22Rv1 (cell line): ENCODE measurements at regions not wholly inside any gene's neighbourhood (a gene's known extent, or its start where the extent isn't known, plus 50 kb on each side); places are given as distances from the start of the nearest gene placed in this dataset.

Source experiments
- H3K27ac ChIP-seq: fragments of 450-650 bp; 2 replicates; pipeline ENCODE4 v1.5.1; 2017
- ZFX ChIP-seq: fragments of 450-650 bp; IDR thresholded peaks from 2 replicates; pipeline ENCODE4 v1.6.1; 2017; ENCODE audit warnings: antibody characterized with exemption, borderline replicate concordance
- TF ChIP-seq, protein P1 (sequence below): fragments of 450-650 bp; IDR thresholded peaks from 2 replicates; pipeline ENCODE4 v1.5.1; 2017; ENCODE audit warnings: mild to moderate bottlenecking

GRCh38 chr5:67343835-67344234 lies 147.2 kb upstream of the CD180 start:
- no peak overlapping the region for H3K27ac ChIP-seq
- no peak for TF ChIP-seq ZFX
- TF ChIP-seq, protein P1, sequence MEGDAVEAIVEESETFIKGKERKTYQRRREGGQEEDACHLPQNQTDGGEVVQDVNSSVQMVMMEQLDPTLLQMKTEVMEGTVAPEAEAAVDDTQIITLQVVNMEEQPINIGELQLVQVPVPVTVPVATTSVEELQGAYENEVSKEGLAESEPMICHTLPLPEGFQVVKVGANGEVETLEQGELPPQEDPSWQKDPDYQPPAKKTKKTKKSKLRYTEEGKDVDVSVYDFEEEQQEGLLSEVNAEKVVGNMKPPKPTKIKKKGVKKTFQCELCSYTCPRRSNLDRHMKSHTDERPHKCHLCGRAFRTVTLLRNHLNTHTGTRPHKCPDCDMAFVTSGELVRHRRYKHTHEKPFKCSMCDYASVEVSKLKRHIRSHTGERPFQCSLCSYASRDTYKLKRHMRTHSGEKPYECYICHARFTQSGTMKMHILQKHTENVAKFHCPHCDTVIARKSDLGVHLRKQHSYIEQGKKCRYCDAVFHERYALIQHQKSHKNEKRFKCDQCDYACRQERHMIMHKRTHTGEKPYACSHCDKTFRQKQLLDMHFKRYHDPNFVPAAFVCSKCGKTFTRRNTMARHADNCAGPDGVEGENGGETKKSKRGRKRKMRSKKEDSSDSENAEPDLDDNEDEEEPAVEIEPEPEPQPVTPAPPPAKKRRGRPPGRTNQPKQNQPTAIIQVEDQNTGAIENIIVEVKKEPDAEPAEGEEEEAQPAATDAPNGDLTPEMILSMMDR: no peak

DNA sequence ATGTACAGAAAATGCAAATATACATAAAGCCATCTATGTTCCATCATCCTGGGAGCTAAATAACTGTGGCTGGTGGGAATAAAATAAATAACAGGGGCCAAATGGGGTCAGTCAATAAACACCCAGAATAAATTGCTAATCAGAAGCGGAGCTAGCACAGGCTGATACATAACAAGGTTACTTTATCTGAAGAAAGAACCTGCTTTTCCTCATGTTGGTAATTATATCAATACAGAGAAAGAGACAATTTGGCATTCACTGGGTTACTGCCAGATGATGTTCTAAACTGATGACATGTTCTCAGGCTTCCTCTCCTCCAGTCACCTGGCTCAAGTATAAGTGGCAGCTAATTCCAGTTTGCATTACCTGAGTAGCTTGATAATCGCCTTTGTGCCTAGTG lies 144.9 kb upstream of the CD180 start:
- H3K27ac ChIP-seq: no peak overlapping the region
- TF ChIP-seq, protein P1: no peak
- no peak for TF ChIP-seq ZFX

GRCh38 chr5:67339219-67339767 lies 142.7 kb upstream of the CD180 start:
- no peak for TF ChIP-seq ZFX
- TF ChIP-seq, protein P1: no peak
- no peak overlapping the region for H3K27ac ChIP-seq

DNA sequence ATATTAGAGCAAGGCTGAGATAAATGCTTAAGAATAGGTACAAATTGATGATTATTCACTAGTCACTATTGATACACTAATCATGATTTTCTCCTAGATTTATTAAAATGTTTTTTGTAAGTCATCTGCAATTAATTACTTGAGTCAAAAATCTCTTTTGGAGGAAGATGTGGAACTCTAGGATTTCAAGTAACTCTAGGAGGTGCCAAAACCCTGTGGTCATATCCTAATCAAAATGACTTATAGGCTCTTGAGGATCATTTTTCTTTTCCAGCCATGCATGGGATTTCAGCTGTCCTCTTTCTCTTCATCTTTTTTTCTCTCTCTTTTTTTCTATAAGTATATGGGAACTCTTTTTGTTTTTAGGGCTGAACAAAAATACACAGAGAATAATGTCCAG lies 141.8 kb upstream of the CD180 start:
- no peak overlapping the region for H3K27ac ChIP-seq
- TF ChIP-seq, protein P1: no peak
- TF ChIP-seq ZFX: no peak

- TF ChIP-seq, protein P1: no peak
- TF ChIP-seq ZFX: no peak
Measured at GRCh38 chr5:67337751-67338150, 141.2 kb upstream of the CD180 start.

GRCh38 chr5:67335426-67335825 lies 138.8 kb upstream of the CD180 start:
- no peak overlapping the region for H3K27ac ChIP-seq
- no peak for TF ChIP-seq ZFX
- TF ChIP-seq, protein P1: no peak

More at GRCh38 chr5:67337751-67338150, 141.2 kb upstream of the CD180 start:
- no peak overlapping the region for H3K27ac ChIP-seq

- H3K27ac ChIP-seq: no peak overlapping the region
- TF ChIP-seq, protein P1: no peak
- TF ChIP-seq ZFX: no peak
Measured at GRCh38 chr5:67334373-67334772, 137.8 kb upstream of the CD180 start.
